Suprapubic skin (tissue), 4 donors: ENCODE measurements at regions not wholly inside any gene's neighbourhood (a gene's known extent, or its start where the extent isn't known, plus 50 kb on each side); places are given as distances from the start of the nearest gene placed in this dataset.

Experiments used
- DNase-seq, 2 donors: peaks; one replicate each; pipeline ENCODE4 v3.0.0-alpha.2; 2019; ENCODE audit warnings: low spot score in 2 of 2
- H3K27ac ChIP-seq: fragments of 200-600 bp; sonication (generic); one replicate; pipeline ENCODE4 v1.5.1; 2019
- H3K27me3 ChIP-seq: fragments of 200-600 bp; sonication (generic); one replicate; pipeline ENCODE4 v1.5.1; 2019
- H3K36me3 ChIP-seq: fragments of 200-600 bp; sonication (generic); one replicate; pipeline ENCODE4 v1.5.1; 2019
- H3K4me1 ChIP-seq: fragments of 200-600 bp; sonication (generic); one replicate; pipeline ENCODE4 v1.5.1; 2019
- H3K4me3 ChIP-seq: fragments of 200-600 bp; sonication (generic); one replicate; pipeline ENCODE4 v1.5.1; 2019; ENCODE audit warnings: mild to moderate bottlenecking
- H3K9me3 ChIP-seq: fragments of 200-600 bp; sonication (generic); one replicate; pipeline ENCODE4 v1.5.1; 2019
- EP300 ChIP-seq: sonication (generic); formaldehyde crosslinking; IDR thresholded peaks from one replicate; pipeline ENCODE4 v1.6.1; 2017; ENCODE audit warnings: antibody characterized with exemption
- POLR2A ChIP-seq, 2 donors: fragments of 450-650 bp; IDR thresholded peaks; one replicate each; pipeline ENCODE4 v1.6.1; 2017; ENCODE audit warnings: antibody characterized with exemption in 2 of 2, mild to moderate bottlenecking in 2 of 2, moderate library complexity in 2 of 2
- POLR2AphosphoS5 ChIP-seq, 3 donors: sonication (generic); formaldehyde crosslinking; IDR thresholded peaks; one replicate each; pipeline ENCODE4 v1.6.1; 2017; ENCODE audit warnings: antibody characterized with exemption in 3 of 3
- WGBS: methylation state at CpG from one replicate; pipeline ENCODE4 v1.1.5; 2018; 5-methylcytosine and 5-hydroxymethylcytosine counted together
- TF ChIP-seq, protein P1 (sequence below), 2 donors: fragments of 200-600 bp in 1 of 2; fragments of 450-650 bp in 1 of 2; sonication (generic) in 1 of 2; IDR thresholded peaks; one replicate each; pipeline ENCODE4 v1.5.1; 2016 to 2019; ENCODE audit warnings: antibody characterized with exemption in 2 of 2, mild to moderate bottlenecking in 1 of 2, moderate library complexity in 1 of 2

DNA sequence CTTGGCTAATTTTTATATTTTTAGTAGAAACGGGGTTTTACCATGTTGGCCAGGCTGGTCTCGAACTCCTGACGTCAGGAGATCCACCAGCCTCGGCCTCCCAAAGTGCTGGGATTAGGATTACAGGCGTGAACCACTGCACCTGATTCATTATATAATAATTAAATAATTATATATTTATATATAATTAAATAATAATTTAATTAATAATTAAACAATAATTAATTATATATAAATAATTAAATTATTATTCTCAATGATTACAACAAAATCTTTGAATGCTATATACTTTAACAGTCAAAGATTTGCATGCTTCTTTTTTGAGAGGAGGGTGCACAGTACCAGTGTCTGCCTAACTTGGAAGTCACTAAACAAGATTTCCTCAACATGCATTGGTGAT is 872.3 kb downstream of the EFNB2 start:
- Histone ChIP-seq H3K4me3 (no peak overlapping the region), H3K27ac (no peak overlapping the region), H3K27me3 (no peaks in the 10 kb centered on the region), H3K36me3 (no peaks in the 10 kb centered on the region), H3K4me1 (no peaks in the 10 kb centered on the region), H3K9me3 (no peaks in the 10 kb centered on the region)
- DNase-seq = no peak
- no peak for TF ChIP-seq POLR2AphosphoS5 (IDR thresholded peaks at IDR 0.05)
- TF ChIP-seq EP300 = no peak
- no peak for TF ChIP-seq POLR2A (IDR thresholded peaks at IDR 0.05)
- TF ChIP-seq, protein P1, sequence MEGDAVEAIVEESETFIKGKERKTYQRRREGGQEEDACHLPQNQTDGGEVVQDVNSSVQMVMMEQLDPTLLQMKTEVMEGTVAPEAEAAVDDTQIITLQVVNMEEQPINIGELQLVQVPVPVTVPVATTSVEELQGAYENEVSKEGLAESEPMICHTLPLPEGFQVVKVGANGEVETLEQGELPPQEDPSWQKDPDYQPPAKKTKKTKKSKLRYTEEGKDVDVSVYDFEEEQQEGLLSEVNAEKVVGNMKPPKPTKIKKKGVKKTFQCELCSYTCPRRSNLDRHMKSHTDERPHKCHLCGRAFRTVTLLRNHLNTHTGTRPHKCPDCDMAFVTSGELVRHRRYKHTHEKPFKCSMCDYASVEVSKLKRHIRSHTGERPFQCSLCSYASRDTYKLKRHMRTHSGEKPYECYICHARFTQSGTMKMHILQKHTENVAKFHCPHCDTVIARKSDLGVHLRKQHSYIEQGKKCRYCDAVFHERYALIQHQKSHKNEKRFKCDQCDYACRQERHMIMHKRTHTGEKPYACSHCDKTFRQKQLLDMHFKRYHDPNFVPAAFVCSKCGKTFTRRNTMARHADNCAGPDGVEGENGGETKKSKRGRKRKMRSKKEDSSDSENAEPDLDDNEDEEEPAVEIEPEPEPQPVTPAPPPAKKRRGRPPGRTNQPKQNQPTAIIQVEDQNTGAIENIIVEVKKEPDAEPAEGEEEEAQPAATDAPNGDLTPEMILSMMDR (IDR thresholded peaks at IDR 0.05) = no peak
- 94% methylated on average over 5 of the region's 5 CpGs for WGBS

DNA sequence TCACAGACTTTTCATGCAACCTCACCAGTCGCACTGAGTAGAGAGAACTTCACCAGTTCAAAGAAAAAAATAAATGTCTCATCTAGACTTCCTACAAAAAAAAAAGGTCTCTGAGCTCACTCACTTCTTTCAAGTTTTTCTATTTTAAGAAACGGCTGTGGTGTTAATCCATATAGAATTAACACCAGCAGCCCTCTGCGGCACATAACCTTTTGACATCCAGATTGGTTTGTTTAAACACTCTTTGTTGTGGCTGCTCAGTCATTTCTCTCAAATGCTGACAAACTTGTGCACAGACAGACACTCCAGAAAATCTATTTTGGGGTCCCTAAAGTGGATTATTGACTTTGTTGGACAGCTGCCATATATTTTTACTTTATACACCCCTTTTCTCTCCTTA is 874.9 kb downstream of the EFNB2 start:
- TF ChIP-seq EP300 (no peak), POLR2AphosphoS5 (IDR thresholded peaks at IDR 0.05) (no peak)
- TF ChIP-seq, protein P1 (IDR thresholded peaks at IDR 0.05) = no peak
- DNase-seq = no peak
- Histone ChIP-seq H3K4me3 (no peak overlapping the region), H3K36me3 (no peaks in the 10 kb centered on the region), H3K9me3 (no peaks in the 10 kb centered on the region), H3K27me3 (no peaks in the 10 kb centered on the region), H3K4me1 (no peaks in the 10 kb centered on the region), H3K27ac (no peak overlapping the region)
- WGBS = 73% methylated on average over 3 of the region's 3 CpGs

DNA sequence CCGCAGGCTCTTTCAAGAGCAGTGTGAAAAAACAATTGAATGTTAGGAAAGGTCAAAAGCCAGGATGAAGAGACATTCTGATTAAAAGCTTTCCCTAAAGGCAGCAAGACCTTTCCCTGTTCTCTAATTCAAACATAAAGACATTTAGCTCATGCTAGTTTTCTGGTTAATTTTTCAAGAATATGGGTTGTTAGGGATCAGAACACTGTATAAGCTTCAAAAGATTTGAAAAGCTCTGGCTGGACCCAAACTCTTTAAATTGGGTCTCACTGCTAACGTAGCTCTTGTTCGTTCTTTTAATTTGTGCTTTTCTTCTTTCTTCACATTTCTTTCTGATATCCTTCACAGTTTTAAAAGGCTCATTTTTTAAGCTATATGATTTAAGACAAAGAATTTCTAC is 877.0 kb downstream of the EFNB2 start:
- 72% methylated on average over 3 of the region's 3 CpGs for WGBS
- Histone ChIP-seq H3K27ac (no peak overlapping the region), H3K36me3 (no peaks in the 10 kb centered on the region), H3K27me3 (no peaks in the 10 kb centered on the region), H3K4me3 (no peak overlapping the region), H3K9me3 (no peaks in the 10 kb centered on the region), H3K4me1 (no peaks in the 10 kb centered on the region)
- no peak for DNase-seq
- TF ChIP-seq POLR2A (IDR thresholded peaks at IDR 0.05) = no peak
- TF ChIP-seq, protein P1 (IDR thresholded peaks at IDR 0.05) = no peak
- no peak for TF ChIP-seq EP300
- no peak for TF ChIP-seq POLR2AphosphoS5 (IDR thresholded peaks at IDR 0.05)

DNA sequence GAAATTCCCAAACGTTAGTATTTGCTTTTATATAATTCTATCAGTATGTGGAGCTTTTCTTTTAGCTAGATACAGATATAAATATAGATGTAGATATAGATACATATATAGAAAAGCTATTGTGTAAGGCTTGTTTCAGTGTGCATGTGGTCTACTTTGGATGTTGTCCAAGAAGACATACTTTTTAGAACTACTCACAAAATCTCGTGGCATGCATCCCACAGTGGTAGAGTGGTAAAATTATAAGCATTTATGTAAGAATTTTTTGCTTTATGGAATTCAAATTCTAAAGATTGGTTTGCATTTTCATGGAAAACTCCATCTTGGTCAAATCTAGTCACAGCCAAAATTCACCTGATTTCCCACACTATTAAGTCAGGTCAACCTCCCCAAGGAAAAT is 880.4 kb downstream of the EFNB2 start:
- 37% methylated on average over 2 of the region's 2 CpGs for WGBS
- H3K4me3 ChIP-seq = no peak overlapping the region
- no peak overlapping the region for H3K27ac ChIP-seq
- DNase-seq = no peak
- TF ChIP-seq POLR2A (IDR thresholded peaks at IDR 0.05) = no peak
- TF ChIP-seq POLR2AphosphoS5 (IDR thresholded peaks at IDR 0.05) = no peak
- TF ChIP-seq EP300 = no peak
- TF ChIP-seq, protein P1 (IDR thresholded peaks at IDR 0.05) = no peak
- H3K27me3 ChIP-seq = no peaks in the 10 kb centered on the region
- H3K36me3 ChIP-seq = no peaks in the 10 kb centered on the region
- H3K9me3 ChIP-seq = no peaks in the 10 kb centered on the region
- no peaks in the 10 kb centered on the region for H3K4me1 ChIP-seq

DNA sequence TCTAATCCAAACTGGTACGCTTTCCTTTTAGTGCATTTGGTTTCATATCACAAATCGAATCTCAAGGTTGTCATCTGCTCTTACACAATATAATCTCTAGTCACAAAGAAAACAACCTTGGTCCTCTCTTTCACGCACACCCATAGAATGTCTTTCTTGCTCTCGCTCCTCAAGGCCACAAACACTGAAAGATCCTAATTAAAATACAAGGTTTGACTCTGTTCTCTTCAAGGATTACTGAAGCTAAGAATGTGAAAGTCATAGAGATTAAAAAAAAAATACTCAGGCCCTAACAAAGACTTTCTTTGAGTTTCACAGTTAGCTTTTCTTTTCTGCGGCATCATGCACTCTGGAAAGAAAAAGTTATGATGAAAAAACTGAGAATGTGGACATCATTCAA is 891.5 kb downstream of the EFNB2 start:
- no peak for DNase-seq
- TF ChIP-seq EP300 = no peak
- TF ChIP-seq POLR2AphosphoS5 (IDR thresholded peaks at IDR 0.05) = no peak
- TF ChIP-seq POLR2A (IDR thresholded peaks at IDR 0.05) = no peak
- TF ChIP-seq, protein P1 (IDR thresholded peaks at IDR 0.05) = no peak
- no peaks in the 10 kb centered on the region for H3K4me1 ChIP-seq
- no peak overlapping the region for H3K27ac ChIP-seq
- H3K27me3 ChIP-seq = no peaks in the 10 kb centered on the region
- WGBS = 95% methylated on average over 5 of the region's 5 CpGs
- H3K36me3 ChIP-seq = no peaks in the 10 kb centered on the region
- H3K9me3 ChIP-seq = no peaks in the 10 kb centered on the region
- H3K4me3 ChIP-seq = no peak overlapping the region
